Endothelial cell of umbilical vein (primary cell): ENCODE measurements at regions not wholly inside any gene's neighbourhood (a gene's known extent, or its start where the extent isn't known, plus 50 kb on each side); places are given as distances from the start of the nearest gene placed in this dataset.

Experiments
- BruUV-seq: library from RNA; stranded (reverse); fragments of 400-500 nt; replicated peaks from 2 replicates; lab custom pipeline; 2021; lab: Mats Ljungman, UMichigan
- CTCF ChIA-PET: fragments of 300-600, 350-600 bp; sonication (Branson Sonifier 250); formaldehyde crosslinking; loops from one replicate; lab custom pipeline; 2021; ENCODE audit warnings: antibody characterized with exemption, inconsistent platforms; lab: Charles Lee
- POLR2A ChIA-PET: fragments of 300-600, 350-600 bp; sonication (Branson Sonifier 250); formaldehyde crosslinking; loops from one replicate; lab custom pipeline; 2021; ENCODE audit warnings: antibody characterized with exemption, inconsistent platforms; lab: Charles Lee
- DNase-seq: peaks from one replicate; pipeline ENCODE4 v3.0.0-alpha.2; 2011; ENCODE audit warnings: low read depth, low spot score
- FAIRE-seq: peaks from 2 replicates; lab custom pipeline; 2011; peaks lifted over from hg19 to GRCh38; lab: Jason Lieb, UNC
- H2AFZ ChIP-seq: 2 replicates; pipeline ENCODE4 v1.6.0; 2012; ENCODE audit warnings: low read depth, low read length, control low read depth, inconsistent platforms
- H3K27ac ChIP-seq: 2 replicates; pipeline ENCODE4 v1.5.1; 2011; ENCODE audit warnings: low read depth, mild to moderate bottlenecking, control low read depth, low read length, moderate library complexity; ENCODE audit not compliant: insufficient read depth
- H3K27me3 ChIP-seq, 2 experiments: 2 replicates each; pipeline versions ENCODE4 v1.6.0 to v1.6.1; 2011; ENCODE audit warnings: low read length in 2 of 2, mixed read lengths in 1 of 2; ENCODE audit not compliant: control insufficient read depth in 2 of 2, insufficient read depth in 2 of 2
- H3K36me3 ChIP-seq, 2 experiments: 2 replicates in 1 of 2; 3 replicates in 1 of 2; pipeline ENCODE4 v1.5.1; 2011; ENCODE audit warnings: low read length in 2 of 2, mild to moderate bottlenecking in 1 of 2, moderate library complexity in 1 of 2; ENCODE audit not compliant: control insufficient read depth in 2 of 2, insufficient read depth in 2 of 2; ENCODE audit errors: extremely low read depth in 1 of 2
- H3K4me1 ChIP-seq: 3 replicates; pipeline ENCODE4 v1.5.1; 2011; ENCODE audit warnings: mild to moderate bottlenecking, low read length; ENCODE audit not compliant: control insufficient read depth, insufficient read depth; ENCODE audit errors: extremely low read depth
- H3K4me2 ChIP-seq: 2 replicates; pipeline ENCODE4 v1.6.1; 2011; ENCODE audit warnings: low read length, control low read depth, mixed read lengths; ENCODE audit not compliant: insufficient read depth
- H3K4me3 ChIP-seq, 3 experiments: fragments of 200-600 bp in 1 of 3; sonication (generic), shearing (Covaris generic) in 1 of 3; replicated peaks in 1 of 3; 2 replicates each; pipeline ENCODE4 v1.5.1; 2011 to 2016; ENCODE audit warnings: control low read depth in 3 of 3, low read length in 3 of 3, mild to moderate bottlenecking in 2 of 3, inconsistent platforms in 1 of 3, low read depth in 1 of 3, moderate library complexity in 1 of 3; ENCODE audit not compliant: insufficient read depth in 1 of 3
- H3K79me2 ChIP-seq: 2 replicates; pipeline ENCODE4 v1.6.0; 2012; ENCODE audit warnings: low read length, inconsistent platforms; ENCODE audit not compliant: control insufficient read depth, insufficient read depth
- H3K9ac ChIP-seq: replicated peaks from 2 replicates; pipeline ENCODE3; 2011; ENCODE audit warnings: low read length, control low read depth; ENCODE audit not compliant: insufficient read depth; ENCODE audit errors: extremely low read depth
- H3K9me1 ChIP-seq: replicated peaks from 3 replicates; pipeline ENCODE4 v1.6.0; 2011; ENCODE audit warnings: mild to moderate bottlenecking, low read length; ENCODE audit not compliant: control insufficient read depth, insufficient read depth; ENCODE audit errors: extremely low read depth
- H3K9me3 ChIP-seq: replicated peaks from 2 replicates; pipeline ENCODE4 v1.5.1; 2012; ENCODE audit warnings: low read length, inconsistent platforms; ENCODE audit not compliant: control insufficient read depth, insufficient read depth
- H4K20me1 ChIP-seq: replicated peaks from 2 replicates; pipeline ENCODE3; 2011; ENCODE audit warnings: mild to moderate bottlenecking, low read length; ENCODE audit not compliant: control insufficient read depth, insufficient read depth; ENCODE audit errors: extremely low read depth
- EZH2 ChIP-seq: IDR thresholded peaks from 2 replicates; pipeline ENCODE4 v1.6.1; 2012; ENCODE audit warnings: borderline replicate concordance, low read depth, mild to moderate bottlenecking, moderate library complexity, low read length, inconsistent platforms; ENCODE audit not compliant: severe bottlenecking
- FOS ChIP-seq: IDR thresholded peaks from 2 replicates; pipeline ENCODE4 v1.6.1; 2011; ENCODE audit warnings: mild to moderate bottlenecking, low read length, moderate library complexity, borderline replicate concordance; ENCODE audit not compliant: insufficient read depth
- GATA2 ChIP-seq: IDR thresholded peaks from 2 replicates; pipeline ENCODE4 v1.7.0; 2011; ENCODE audit warnings: low read depth, mild to moderate bottlenecking, moderate library complexity, mixed read lengths, low read length; ENCODE audit not compliant: insufficient read length, insufficient read depth
- JUN ChIP-seq: IDR thresholded peaks from 2 replicates; pipeline ENCODE4 v1.6.1; 2011; ENCODE audit warnings: borderline replicate concordance, low read depth; ENCODE audit not compliant: insufficient read length, insufficient read depth
- MYC ChIP-seq: IDR thresholded peaks from one replicate; pipeline ENCODE4 v1.6.1; 2011; ENCODE audit warnings: mild to moderate bottlenecking, low read depth, low read length
- POLR2A ChIP-seq: IDR thresholded peaks from 2 replicates; pipeline ENCODE4 v1.6.1; 2012; ENCODE audit warnings: low read depth, mild to moderate bottlenecking, control low read depth, low read length
- POLR2AphosphoS5 ChIP-seq: IDR thresholded peaks from 2 replicates; pipeline ENCODE4 v1.6.1; 2012; ENCODE audit warnings: low read depth, mild to moderate bottlenecking, control low read depth, low read length, moderate library complexity; ENCODE audit not compliant: insufficient read depth
- dilution Hi-C: fragments of 300-500 bp; cut with MboI; formaldehyde crosslinking; loops from one replicate; pipeline ENCODE4 v1.15.0; 2019; ENCODE audit warnings: low sequenced_read_pairs; ENCODE audit not compliant: extremely low pct_ligation_motif_present
- intact Hi-C: fragments of 100-400 bp; cut with micrococcal nuclease; formaldehyde crosslinking; loops from one replicate; pipeline ENCODE4 v1.10.0; 2022
- TF ChIP-seq, protein P1 (sequence below), 2 donors: IDR thresholded peaks; 1 replicate in 1 of 2; 2 replicates in 1 of 2; pipeline ENCODE4 v1.5.1; 2011; ENCODE audit warnings: low read length in 2 of 2, mild to moderate bottlenecking in 2 of 2, moderate library complexity in 2 of 2, control low read depth in 1 of 2, inconsistent platforms in 1 of 2, low read depth in 1 of 2; ENCODE audit not compliant: insufficient read depth in 1 of 2; ENCODE audit errors: extremely low read depth in 1 of 2
- TF ChIP-seq, protein P2 (sequence below): IDR thresholded peaks from 2 replicates; pipeline ENCODE4 v1.6.1; 2011; ENCODE audit not compliant: insufficient read depth, insufficient read length

DNA sequence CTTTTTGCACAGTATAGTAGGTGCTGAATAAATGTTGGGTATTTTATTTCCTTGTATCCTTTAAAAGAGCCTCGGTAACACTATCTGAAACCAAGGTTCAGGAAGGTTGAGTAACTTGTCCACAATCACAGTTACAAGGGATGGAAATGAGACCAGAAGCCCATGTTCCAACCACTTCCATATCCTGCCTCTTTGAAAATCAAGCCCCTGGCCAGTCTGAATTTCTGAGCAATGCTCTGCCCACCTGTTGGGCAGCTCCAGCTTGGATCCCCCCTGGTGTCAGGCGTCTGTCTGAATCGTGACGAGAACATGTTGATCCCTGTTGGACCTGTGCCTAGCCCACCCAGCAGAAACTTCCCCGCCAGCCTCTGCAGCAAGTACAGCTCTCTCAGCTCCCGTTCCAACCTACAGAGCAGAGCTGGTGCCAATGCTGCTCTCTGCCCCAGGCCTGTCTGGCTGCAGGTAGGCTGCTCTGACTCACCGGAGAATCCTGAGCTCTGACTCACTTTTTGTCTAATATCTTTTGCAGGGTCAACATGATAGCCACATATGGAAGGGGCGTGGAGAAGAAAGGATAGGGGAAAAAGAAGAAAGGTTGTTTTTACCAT, 595.5 kb downstream of the INHBA start:
- Histone ChIP-seq H3K79me2 (no peaks in the 10 kb centered on the region), H3K4me3 (no peak overlapping the region), H3K9me1 (no peaks in the 10 kb centered on the region), H3K4me1 (peaks cover 6% of the 10 kb centered on the region), H3K4me2 (no peak overlapping the region), H3K36me3 (no peaks in the 10 kb centered on the region), H3K9ac (no peak overlapping the region), H3K9me3 (no peaks in the 10 kb centered on the region), H3K27ac (no peak overlapping the region), H4K20me1 (no peaks in the 10 kb centered on the region), H3K27me3 (no peaks in the 10 kb centered on the region), H2AFZ (peak overlapping the region; percentile 28)
- peak; percentile 3 for DNase-seq
- TF ChIP-seq GATA2 (no peak), FOS (no peak), POLR2AphosphoS5 (no peak), POLR2A (no peak), JUN (no peak), MYC (no peak), EZH2 (no peak)
- TF ChIP-seq, protein P1, sequence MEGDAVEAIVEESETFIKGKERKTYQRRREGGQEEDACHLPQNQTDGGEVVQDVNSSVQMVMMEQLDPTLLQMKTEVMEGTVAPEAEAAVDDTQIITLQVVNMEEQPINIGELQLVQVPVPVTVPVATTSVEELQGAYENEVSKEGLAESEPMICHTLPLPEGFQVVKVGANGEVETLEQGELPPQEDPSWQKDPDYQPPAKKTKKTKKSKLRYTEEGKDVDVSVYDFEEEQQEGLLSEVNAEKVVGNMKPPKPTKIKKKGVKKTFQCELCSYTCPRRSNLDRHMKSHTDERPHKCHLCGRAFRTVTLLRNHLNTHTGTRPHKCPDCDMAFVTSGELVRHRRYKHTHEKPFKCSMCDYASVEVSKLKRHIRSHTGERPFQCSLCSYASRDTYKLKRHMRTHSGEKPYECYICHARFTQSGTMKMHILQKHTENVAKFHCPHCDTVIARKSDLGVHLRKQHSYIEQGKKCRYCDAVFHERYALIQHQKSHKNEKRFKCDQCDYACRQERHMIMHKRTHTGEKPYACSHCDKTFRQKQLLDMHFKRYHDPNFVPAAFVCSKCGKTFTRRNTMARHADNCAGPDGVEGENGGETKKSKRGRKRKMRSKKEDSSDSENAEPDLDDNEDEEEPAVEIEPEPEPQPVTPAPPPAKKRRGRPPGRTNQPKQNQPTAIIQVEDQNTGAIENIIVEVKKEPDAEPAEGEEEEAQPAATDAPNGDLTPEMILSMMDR (IDR thresholded peaks at IDR 0.05; ENCODE audit: extremely low read depth in 1 of 2, insufficient read depth in 1 of 2, low read depth in 1 of 2, low read length in 2 of 2): no peak
- TF ChIP-seq, protein P2, sequence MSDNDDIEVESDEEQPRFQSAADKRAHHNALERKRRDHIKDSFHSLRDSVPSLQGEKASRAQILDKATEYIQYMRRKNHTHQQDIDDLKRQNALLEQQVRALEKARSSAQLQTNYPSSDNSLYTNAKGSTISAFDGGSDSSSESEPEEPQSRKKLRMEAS: no peak
- ChIA-PET CTCF (no interaction called here), POLR2A (no interaction called here)
- dilution Hi-C loops (no loop called here), intact Hi-C loops (no loop called here)
- no TSS peak for BruUV-seq
- no peak for FAIRE-seq
